ENCODE measurements at regions not wholly inside any gene's neighbourhood (a gene's known extent, or its start where the extent isn't known, plus 50 kb on each side); places are given as distances from the start of the nearest gene placed in this dataset.
A peak's percentile ranks its signal among the peaks of the same experiment; 100 is the strongest.

GRCh38 chr10:121185816-121186455 is 334.8 kb downstream of the WDR11 start:
- DNase-seq = no peak

- no peak for DNase-seq
Measured at GRCh38 chr10:121187391-121187790, 336.2 kb downstream of the WDR11 start.

- peak; percentile 64 for DNase-seq
Measured at GRCh38 chr10:121188005-121188404, 336.8 kb downstream of the WDR11 start.

DNA sequence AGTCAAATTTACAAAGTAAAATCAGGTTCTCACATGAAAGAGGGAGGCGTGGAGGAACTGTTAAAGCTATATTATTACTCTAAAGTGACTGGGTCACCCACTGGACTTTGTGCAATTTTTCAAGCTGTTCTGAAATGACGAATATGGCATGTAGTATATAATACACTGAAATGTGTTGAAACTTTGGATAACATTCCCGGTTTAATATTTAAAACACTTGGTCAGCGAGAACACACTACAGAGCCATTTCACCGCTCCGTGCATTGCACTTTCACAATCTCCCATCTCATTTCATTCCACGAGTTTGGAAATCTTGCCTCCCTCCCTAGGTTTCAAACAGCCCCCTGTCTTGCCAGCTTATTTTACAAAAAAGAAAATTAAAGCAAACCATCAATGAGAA is 337.9 kb downstream of the WDR11 start:
- no peak for DNase-seq

DNA sequence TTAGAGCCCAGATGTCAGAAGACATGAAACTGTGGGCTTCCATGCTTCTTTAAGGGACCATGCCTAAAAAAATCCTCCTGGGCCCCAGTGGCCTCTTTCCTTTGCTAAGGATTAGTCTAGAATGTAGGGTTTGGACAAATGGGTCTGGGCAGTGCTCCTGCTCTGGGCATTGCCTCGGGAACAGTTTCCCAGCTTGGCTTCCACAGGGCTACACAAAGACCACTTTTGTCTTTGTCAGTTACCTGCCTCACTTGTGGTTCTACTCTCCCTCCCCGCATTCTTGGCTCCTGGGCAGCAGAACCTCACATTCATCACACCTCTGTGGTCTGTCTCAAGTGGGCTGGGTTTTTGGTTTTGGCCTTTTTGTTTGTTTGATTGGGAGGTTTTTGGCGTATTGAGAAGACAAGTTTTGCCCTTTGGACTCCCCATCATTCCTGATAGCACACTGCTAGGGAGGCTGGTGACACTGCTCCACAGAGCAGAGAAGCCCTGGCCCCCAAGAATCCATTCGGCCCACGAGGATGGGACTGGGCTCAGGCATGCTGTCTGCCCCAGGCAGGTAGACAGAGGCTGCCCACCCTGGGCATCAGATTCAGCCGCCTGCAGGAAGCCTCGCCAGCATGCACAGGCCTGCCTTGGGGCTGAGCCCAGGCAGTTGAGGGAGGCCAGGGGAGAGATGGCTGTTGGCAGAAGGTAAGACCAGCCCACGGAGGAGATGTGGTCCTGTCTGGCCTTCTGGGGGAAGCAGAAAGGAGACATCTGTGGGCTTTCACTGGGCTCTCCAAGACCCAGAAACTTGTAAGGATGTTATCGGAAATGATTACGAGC is 343.7 kb downstream of the WDR11 start:
- DNase-seq = no peak

DNA sequence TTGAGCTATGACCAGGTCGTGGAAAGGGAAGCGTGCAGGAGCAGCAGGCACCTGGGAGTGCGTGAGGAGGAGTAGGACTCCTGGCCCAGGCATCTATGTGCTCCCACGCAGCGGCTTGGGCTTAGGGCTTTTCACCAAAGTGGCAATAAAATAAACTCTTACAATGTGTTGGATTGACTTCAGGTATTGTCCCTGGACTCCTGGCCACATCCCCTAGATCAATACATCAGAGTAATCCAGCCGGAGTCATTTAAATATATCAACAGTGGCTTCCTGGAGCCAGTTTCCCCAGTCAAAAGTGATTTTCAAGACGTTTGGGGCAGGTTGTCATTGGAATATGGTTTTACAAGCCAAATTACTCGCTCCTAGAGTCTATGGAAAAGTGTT is 344.4 kb downstream of the WDR11 start:
- DNase-seq = no peak

DNA sequence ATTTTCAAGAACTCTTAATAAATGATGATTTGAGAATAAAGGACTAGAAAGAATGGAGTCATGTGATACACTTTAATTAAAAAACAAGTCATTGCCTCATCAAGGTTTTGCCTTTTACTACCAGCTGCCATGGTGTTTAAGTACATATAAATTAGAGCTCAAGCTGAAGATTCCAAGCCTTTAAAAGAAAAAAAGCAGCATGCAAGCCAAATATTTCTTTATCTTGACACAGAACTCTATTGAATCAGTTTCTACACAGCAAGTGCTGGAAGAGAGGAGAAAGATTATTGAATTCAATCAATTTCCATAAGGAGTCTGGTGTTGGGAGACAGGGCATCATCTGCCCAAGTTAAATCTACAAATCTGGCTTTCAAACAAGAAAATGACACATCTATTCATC is 347.9 kb downstream of the WDR11 start:
- no peak for DNase-seq

DNA sequence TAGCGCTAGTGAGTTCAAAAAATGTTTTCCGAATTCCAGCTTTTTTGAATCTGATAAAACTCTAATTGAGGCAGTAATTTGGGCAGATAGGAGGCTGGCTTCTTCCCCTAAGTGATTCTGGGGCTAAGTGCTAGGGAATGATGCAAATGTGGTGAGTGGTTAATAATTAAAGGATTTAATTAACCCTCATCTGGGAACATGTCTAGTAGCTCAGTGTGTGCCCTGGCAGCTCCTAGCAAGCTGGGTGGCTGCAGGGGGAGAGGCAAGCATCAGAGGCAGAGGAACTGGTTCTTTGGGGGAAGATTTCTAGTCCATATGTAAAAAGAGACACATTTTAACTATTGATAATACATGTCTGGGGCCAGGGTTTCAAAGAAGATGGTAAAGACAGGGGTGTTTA is 354.5 kb downstream of the WDR11 start:
- no peak for DNase-seq

DNA sequence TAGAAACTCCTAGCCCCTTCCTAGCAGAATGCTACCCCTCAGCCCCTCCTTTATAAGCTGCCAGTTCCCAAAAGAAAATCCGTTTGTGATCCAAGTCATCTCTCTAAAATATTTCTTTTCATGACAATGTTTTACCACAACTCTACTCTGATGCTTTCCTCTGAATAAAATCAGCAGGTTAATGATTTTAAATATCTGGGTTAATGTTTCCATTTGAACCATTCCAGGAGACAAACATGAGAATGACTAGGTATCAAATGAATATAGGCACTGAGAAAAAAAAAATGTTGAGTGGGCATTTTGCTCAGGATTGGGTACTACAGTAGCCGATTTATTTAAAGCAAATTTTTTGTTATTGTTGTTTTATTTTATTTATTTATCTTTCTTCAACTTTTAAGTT is 360.3 kb downstream of the WDR11 start:
- DNase-seq = no peak

DNA sequence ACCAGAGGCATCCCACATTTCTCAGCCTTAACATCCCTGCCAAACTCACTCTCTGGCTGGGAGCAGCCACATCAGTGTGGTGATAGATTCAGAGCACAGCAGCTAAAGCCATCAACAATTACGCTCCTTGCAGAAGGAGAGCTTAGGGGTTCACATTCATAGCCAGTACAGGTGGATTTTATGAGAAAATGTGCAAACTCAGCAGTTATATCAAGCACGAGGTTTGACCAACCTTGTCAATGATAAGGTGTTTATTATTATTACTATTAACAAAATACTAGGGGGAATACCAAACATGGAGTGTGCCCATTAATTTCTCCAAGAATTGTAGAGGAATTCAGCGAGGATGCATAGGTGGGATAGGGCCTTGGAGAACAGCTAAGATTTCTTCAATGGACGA is 362.3 kb downstream of the WDR11 start:
- no peak for DNase-seq

GRCh38 chr10:121216295-121216694 is 365.1 kb downstream of the WDR11 start:
- DNase-seq = no peak

GRCh38 chr10:121216721-121217181 is 365.6 kb downstream of the WDR11 start:
- DNase-seq = no peak

- no peak for DNase-seq
Measured at GRCh38 chr10:121217331-121217730, 366.2 kb downstream of the WDR11 start.

DNA sequence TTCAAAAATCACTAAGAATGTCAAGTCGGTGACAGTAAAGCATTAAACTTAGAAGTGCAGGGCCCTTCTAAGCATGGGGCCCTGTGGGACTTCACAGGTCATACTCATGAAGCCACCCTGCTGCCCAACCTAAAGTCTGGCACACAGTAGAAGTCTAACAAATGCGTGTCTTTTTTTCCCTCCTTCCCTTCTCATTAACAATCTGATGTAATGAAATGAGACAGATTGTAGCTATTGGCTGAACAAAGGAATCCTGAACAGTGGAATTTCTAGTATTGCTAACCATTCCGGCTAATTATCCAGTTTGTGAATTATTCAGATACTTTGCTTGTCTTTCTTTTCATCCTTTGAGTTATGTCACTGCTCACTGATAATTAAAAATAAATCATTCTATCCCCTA is 369.9 kb downstream of the WDR11 start:
- DNase-seq = no peak

DNA sequence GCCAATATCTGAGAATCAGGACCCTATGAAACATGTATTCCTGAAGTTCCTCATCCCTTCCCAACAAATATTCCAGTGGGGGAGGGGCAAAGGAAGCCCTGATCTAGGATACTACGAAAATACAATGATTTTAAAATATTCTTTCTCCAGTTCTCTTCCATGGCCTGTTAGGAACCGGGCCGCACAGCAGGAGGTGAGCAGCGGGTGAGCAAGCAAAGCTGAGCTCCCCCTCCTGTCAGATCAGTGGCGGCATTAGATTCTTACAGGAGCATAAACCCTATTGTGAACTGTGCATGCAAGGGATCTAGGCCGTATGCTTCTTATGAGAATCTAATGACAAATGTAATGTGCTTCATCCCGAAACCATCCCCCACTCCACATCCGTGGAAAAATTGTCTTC is 370.8 kb downstream of the WDR11 start:
- no peak for DNase-seq

- no peak for DNase-seq
Measured at GRCh38 chr10:121222842-121223241, 371.7 kb downstream of the WDR11 start.

- no peak for DNase-seq
Measured at GRCh38 chr10:121231079-121231478, 367.2 kb downstream of the FGFR2 start.

DNA sequence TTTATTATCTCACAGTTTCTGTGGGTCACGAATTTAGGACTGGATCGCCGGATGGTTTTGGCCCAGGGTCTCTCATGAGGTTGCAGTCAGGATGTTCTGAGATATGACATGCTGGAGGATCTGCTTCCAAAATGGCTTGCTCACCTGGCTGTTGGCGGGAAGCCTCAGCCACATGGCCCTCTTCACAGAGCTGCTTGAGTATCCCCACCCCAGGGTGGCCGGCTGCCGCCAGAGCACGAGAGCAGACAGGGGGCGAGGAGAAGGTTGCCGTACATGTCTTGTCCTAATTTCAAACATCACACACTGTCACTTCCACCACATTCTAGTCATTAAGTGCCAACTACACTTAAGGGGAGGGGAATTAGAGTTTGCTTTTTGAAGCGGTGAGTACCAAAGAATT is 365.8 kb downstream of the FGFR2 start:
- DNase-seq = no peak

GRCh38 chr10:121235692-121236091 is 362.6 kb downstream of the FGFR2 start:
- no peak for DNase-seq

DNA sequence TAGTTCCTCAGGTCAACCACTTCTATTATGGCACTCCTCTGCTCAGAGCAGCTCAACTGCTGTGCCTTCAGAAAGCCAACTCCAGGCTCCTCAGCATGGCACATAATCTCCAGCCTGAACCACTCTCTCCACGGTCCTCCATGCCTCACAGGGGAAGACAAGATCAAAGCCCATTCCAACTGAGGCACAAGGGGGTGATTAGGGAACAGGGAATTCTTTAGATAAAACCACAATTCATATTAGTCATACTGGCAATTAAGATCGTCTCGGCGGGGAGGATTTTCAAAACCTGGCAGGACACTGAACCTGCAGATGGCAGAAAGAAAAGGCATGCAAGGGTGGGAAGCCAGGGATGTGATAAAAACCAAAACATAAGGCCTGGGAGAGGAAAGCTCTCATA is 361.6 kb downstream of the FGFR2 start:
- DNase-seq = no peak

DNA sequence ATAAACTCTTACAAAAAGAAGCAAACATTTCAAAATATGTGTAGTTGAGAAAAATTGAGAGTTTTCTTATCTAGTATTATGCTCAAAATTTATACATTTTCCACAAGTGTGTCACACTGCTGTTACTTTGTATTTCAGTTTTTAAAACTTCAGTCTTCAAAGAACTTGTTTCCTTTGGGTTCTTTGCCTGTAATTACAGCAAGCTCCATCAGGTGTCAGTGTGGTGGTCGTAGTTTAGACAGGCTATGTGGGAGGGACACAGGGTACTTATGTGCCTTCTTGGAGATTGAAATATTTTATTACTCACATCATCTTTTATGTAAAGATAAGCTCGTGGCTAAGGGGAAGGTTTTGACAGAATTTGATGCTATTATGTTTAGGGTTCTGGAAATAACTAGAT is 360.5 kb downstream of the FGFR2 start:
- no peak for DNase-seq

DNA sequence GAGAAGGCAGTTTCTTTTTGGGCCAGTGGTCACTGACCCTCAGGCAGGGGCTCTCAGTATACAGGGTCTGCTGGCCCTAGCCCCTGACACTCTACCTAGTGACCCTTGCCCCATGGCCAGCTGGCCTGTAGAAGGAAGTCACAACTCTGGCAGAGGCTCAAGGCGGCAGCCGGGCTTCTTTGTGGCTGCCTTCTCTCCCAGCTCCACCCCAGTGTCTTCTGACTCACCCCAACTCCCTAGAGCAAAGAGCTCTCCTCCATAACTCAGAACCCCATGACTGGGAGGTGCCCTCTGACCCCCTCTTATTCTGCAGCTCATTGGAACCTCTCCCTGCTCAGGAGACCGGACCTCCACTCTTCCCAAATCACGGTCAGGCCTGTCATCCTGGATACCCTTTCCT is 358.2 kb downstream of the FGFR2 start:
- DNase-seq = no peak

DNA sequence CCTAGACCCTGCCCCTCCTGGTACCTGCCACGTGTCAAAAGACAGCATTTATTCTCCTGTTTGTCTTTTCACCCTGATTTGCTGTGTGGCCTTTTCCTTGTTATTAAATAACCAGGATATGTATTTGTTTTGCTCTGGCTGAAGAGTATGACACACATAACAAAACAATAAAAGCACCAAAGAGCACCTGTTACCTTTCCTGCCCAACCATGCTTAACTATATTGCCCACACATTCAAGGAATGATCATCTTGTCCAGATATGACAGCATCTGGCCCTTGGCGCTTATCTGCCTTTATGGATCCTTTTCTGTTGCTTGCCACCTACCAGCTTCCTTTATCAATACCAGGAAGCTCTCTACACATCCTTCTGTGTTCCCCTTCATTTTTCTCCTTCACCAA is 357.7 kb downstream of the FGFR2 start:
- no peak for DNase-seq

DNA sequence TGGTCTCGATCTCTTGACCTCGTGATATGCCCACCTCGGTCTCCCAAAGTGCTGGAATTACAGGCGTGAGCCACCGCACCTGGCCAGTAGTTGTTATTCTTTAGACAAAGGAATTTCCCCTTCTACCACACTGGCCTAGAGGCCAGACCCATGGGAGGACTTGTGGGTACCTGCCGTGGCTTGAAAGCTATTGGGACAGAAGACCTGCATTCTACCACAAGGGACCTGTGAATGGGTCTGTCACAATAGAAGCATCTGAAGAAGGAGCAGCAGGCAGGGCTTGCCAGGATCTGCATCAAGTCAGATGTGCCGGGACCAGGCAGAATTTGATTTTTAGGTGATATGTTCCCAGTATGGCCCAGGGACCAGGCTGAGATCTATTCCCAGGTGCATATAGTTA is 356.9 kb downstream of the FGFR2 start:
- no peak for DNase-seq

Data from islet precursor cell (in vitro differentiated cells).